ENCODE measurements at regions not wholly inside any gene's neighbourhood (a gene's known extent, or its start where the extent isn't known, plus 50 kb on each side); places are given as distances from the start of the nearest gene placed in this dataset.

GRCh38 chr10:125515571-125515970 is 167.4 kb downstream of the TEX36 start:
- Histone ChIP-seq H2AFZ (ENCODE audit: low read length) (no peak overlapping the region), H3K4me1 (ENCODE audit: insufficient read depth, low read length, poor library complexity, severe bottlenecking) (no peaks in the 10 kb centered on the region), H3K9me2 (ENCODE audit: insufficient read depth, low read length) (no peaks in the 10 kb centered on the region), H3K27ac (ENCODE audit: low read depth, low read length, poor library complexity, severe bottlenecking) (no peak overlapping the region), H3K4me2 (ENCODE audit: low read length) (no peak overlapping the region), H4K20me1 (ENCODE audit: insufficient read depth, low read length) (no peaks in the 10 kb centered on the region), H3K9me3 (ENCODE audit: low read length) (no peaks in the 10 kb centered on the region), H3K36me3 (ENCODE audit: insufficient read depth, low read length) (no peaks in the 10 kb centered on the region), H3K79me2 (ENCODE audit: insufficient read depth, low read depth, low read length) (no peaks in the 10 kb centered on the region), H3K4me3 (ENCODE audit: low read depth, low read length, poor library complexity, severe bottlenecking) (no peak overlapping the region)
- TF ChIP-seq EZH2phosphoT487 (IDR thresholded peaks at IDR 0.05; ENCODE audit: borderline replicate concordance, low read depth, low read length): no peak
- TF ChIP-seq CTCF (conservative IDR thresholded peaks at IDR 0.05; ENCODE audit: low read length): no peak
- BruUV-seq (replicated peaks): no TSS peak
- DNase-seq (ENCODE audit: low spot score): no peak
- intact Hi-C loops (cut with micrococcal nuclease; ENCODE audit: unreplicated experiment): no loop called here
- ChIA-PET CTCF (ENCODE audit: unreplicated experiment) (no interaction called here), POLR2A (interaction anchor here (0.7 kb wide), 1 partner anchor 459 kb away, joined by 3 read pairs; no protein-coding TSS in a partner anchor)

GRCh38 chr10:125514206-125515162 is 168.5 kb downstream of the TEX36 start:
- no TSS peak for BruUV-seq (replicated peaks)
- Histone ChIP-seq H3K9me2 (ENCODE audit: insufficient read depth, low read length) (no peaks in the 10 kb centered on the region), H3K36me3 (ENCODE audit: insufficient read depth, low read length) (no peaks in the 10 kb centered on the region), H3K4me2 (ENCODE audit: low read length) (no peak overlapping the region), H3K79me2 (ENCODE audit: insufficient read depth, low read depth, low read length) (no peaks in the 10 kb centered on the region), H3K9me3 (ENCODE audit: low read length) (no peaks in the 10 kb centered on the region), H3K4me3 (ENCODE audit: low read depth, low read length, poor library complexity, severe bottlenecking) (no peak overlapping the region), H3K27ac (ENCODE audit: low read depth, low read length, poor library complexity, severe bottlenecking) (no peak overlapping the region), H2AFZ (ENCODE audit: low read length) (0 out of 2 replicates have a peak overlapping the region, but pooled peaks have one; percentile 4), H4K20me1 (ENCODE audit: insufficient read depth, low read length) (no peaks in the 10 kb centered on the region), H3K4me1 (ENCODE audit: insufficient read depth, low read length, poor library complexity, severe bottlenecking) (no peaks in the 10 kb centered on the region)
- POLR2A ChIA-PET: interaction anchor here (0.5 to 0.6 kb wide), 2 partner anchors 12 to 175 kb away, joined by 3 read pairs; no protein-coding TSS in a partner anchor
- no peak for DNase-seq (ENCODE audit: low spot score)
- intact Hi-C loops (cut with micrococcal nuclease; ENCODE audit: unreplicated experiment): no loop called here
- TF ChIP-seq CTCF (conservative IDR thresholded peaks at IDR 0.05; ENCODE audit: low read length) (no peak), EZH2phosphoT487 (IDR thresholded peaks at IDR 0.05; ENCODE audit: borderline replicate concordance, low read depth, low read length) (no peak)
- CTCF ChIA-PET (ENCODE audit: unreplicated experiment): no interaction called here

Measured in OCI-LY7 (cell line).